ENCODE measurements at regions not wholly inside any gene's neighbourhood (a gene's known extent, or its start where the extent isn't known, plus 50 kb on each side); places are given as distances from the start of the nearest gene placed in this dataset.

GRCh38 chr4:143127621-143128020, 57.1 kb upstream of the USP38 start:
- TF ChIP-seq, protein P1, sequence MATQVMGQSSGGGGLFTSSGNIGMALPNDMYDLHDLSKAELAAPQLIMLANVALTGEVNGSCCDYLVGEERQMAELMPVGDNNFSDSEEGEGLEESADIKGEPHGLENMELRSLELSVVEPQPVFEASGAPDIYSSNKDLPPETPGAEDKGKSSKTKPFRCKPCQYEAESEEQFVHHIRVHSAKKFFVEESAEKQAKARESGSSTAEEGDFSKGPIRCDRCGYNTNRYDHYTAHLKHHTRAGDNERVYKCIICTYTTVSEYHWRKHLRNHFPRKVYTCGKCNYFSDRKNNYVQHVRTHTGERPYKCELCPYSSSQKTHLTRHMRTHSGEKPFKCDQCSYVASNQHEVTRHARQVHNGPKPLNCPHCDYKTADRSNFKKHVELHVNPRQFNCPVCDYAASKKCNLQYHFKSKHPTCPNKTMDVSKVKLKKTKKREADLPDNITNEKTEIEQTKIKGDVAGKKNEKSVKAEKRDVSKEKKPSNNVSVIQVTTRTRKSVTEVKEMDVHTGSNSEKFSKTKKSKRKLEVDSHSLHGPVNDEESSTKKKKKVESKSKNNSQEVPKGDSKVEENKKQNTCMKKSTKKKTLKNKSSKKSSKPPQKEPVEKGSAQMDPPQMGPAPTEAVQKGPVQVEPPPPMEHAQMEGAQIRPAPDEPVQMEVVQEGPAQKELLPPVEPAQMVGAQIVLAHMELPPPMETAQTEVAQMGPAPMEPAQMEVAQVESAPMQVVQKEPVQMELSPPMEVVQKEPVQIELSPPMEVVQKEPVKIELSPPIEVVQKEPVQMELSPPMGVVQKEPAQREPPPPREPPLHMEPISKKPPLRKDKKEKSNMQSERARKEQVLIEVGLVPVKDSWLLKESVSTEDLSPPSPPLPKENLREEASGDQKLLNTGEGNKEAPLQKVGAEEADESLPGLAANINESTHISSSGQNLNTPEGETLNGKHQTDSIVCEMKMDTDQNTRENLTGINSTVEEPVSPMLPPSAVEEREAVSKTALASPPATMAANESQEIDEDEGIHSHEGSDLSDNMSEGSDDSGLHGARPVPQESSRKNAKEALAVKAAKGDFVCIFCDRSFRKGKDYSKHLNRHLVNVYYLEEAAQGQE (IDR thresholded peaks at IDR 0.05; ENCODE audit: insufficient read depth in 1 of 2, low read depth in 2 of 2, low read length in 1 of 2): no peak
- no peak for TF ChIP-seq TCF7L2 (IDR thresholded peaks at IDR 0.05; ENCODE audit: low read depth, low read length)
